Panc1 (cell line): ENCODE measurements at regions not wholly inside any gene's neighbourhood (a gene's known extent, or its start where the extent isn't known, plus 50 kb on each side); places are given as distances from the start of the nearest gene placed in this dataset.

Experiments
- ATAC-seq: fragments of 200-7000 bp; cut with Tn5 transposase; 2 replicates; pipeline ENCODE4 v1.9.1; 2020; ENCODE audit warnings: mild to moderate bottlenecking, moderate library complexity
- BruUV-seq: library from RNA; stranded (reverse); fragments of 400-500 nt; replicated peaks from 2 replicates; lab custom pipeline; 2021; lab: Mats Ljungman, UMichigan
- CTCF ChIA-PET: fragments of 300-600 bp; sonication (Branson Sonifier 250); formaldehyde crosslinking; loops from one replicate; lab custom pipeline; 2022; ENCODE audit warnings: antibody characterized with exemption; lab: Charles Lee
- POLR2A ChIA-PET: fragments of 300-600 bp; sonication (Branson Sonifier 250); formaldehyde crosslinking; loops from one replicate; lab custom pipeline; 2022; ENCODE audit warnings: antibody characterized with exemption; lab: Charles Lee
- DNase-seq: peaks from one replicate; pipeline ENCODE4 v3.0.0-alpha.2; 2010; ENCODE audit warnings: low read depth, low spot score
- H3K27ac ChIP-seq: 2 replicates; pipeline ENCODE4 v1.5.1; 2011; ENCODE audit warnings: mild to moderate bottlenecking, low read length, inconsistent platforms
- H3K27me3 ChIP-seq: fragments of 200-500 bp; sonication (Bioruptor generic); 2 replicates; pipeline ENCODE4 v1.6.0; 2014; ENCODE audit warnings: low read length, inconsistent platforms; ENCODE audit not compliant: control insufficient read depth, insufficient read depth
- H3K36me3 ChIP-seq: fragments of 200-500 bp; sonication (Bioruptor generic); 2 replicates; pipeline ENCODE4 v1.5.1; 2014; ENCODE audit warnings: inconsistent platforms, mild to moderate bottlenecking, low read length, moderate library complexity; ENCODE audit not compliant: control insufficient read depth, insufficient read depth
- H3K4me1 ChIP-seq: 2 replicates; pipeline ENCODE4 v1.5.1; 2011; ENCODE audit warnings: inconsistent platforms, mild to moderate bottlenecking, low read length, moderate library complexity; ENCODE audit not compliant: control insufficient read depth, insufficient read depth
- H3K4me3 ChIP-seq, 2 experiments: 2 replicates each; pipeline ENCODE4 v1.5.1; 2011 to 2012; ENCODE audit warnings: low read depth in 2 of 2, low read length in 2 of 2, mild to moderate bottlenecking in 2 of 2, inconsistent platforms in 1 of 2, moderate library complexity in 1 of 2
- H3K9me3 ChIP-seq: fragments of 200-500 bp; sonication (Bioruptor generic); 2 replicates; pipeline ENCODE4 v1.5.1; 2014; ENCODE audit warnings: low read depth, mild to moderate bottlenecking, inconsistent platforms, low read length, moderate library complexity; ENCODE audit not compliant: control insufficient read depth, insufficient read depth
- POLR2AphosphoS5 ChIP-seq: IDR thresholded peaks from 2 replicates; pipeline ENCODE4 v1.6.1; 2012; ENCODE audit warnings: mild to moderate bottlenecking, low read depth, low read length, moderate library complexity
- SIN3A ChIP-seq: IDR thresholded peaks from 2 replicates; pipeline ENCODE4 v1.6.1; 2012; ENCODE audit warnings: low read depth, mild to moderate bottlenecking, low read length, moderate library complexity, borderline replicate concordance; ENCODE audit not compliant: insufficient read depth
- TCF7L2 ChIP-seq: IDR thresholded peaks from 2 replicates; pipeline ENCODE4 v1.6.1; 2011; ENCODE audit warnings: mild to moderate bottlenecking, low read depth, low read length, inconsistent platforms
- in situ Hi-C: cut with HindIII; loops from 2 replicates; pipeline ENCODE4 v1.10.0; 2016; ENCODE audit warnings: low sequenced_read_pairs, low pct_unique_long_range_greater_than_20kb
- intact Hi-C: fragments of 100-400 bp; cut with micrococcal nuclease; formaldehyde crosslinking; loops from one replicate; pipeline ENCODE4 v1.10.0; 2022; ENCODE audit not compliant: unreplicated experiment
- TF ChIP-seq, protein P1 (sequence below): fragments of 450-650 bp; IDR thresholded peaks from 2 replicates; pipeline ENCODE4 v1.5.1; 2017; ENCODE audit warnings: mild to moderate bottlenecking
- TF ChIP-seq, protein P2 (sequence below), 2 experiments: IDR thresholded peaks; 2 replicates each; pipeline ENCODE4 v1.6.1; 2011 to 2012; ENCODE audit warnings: low read depth in 2 of 2, control low read depth in 1 of 2, low read length in 1 of 2, mild to moderate bottlenecking in 1 of 2, moderate library complexity in 1 of 2; ENCODE audit not compliant: insufficient read depth in 1 of 2

DNA sequence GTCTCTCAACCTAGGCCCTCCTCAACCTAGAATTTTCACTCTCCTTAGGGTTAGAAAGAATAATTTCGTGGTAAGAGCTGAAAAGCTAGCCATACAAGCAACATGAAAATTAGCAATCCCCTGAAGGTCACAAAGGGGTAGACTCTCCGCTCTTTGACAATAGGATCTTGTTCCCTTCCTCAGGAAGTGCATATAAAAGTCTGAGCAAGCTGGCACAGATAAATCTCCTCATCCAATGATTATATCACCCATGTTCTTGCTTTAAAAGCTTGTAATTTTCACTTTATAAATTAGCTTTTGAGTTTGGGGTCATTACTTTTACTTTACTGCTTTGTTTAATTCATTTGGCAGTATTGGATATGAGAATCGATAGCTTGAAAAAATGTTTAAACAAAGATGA lies 852.3 kb upstream of the CRIM1 start:
- no peaks in the 10 kb centered on the region for H3K4me1 ChIP-seq
- DNase-seq (no peak), ATAC-seq (no peak)
- no peaks in the 10 kb centered on the region for H3K27me3 ChIP-seq
- H3K27ac ChIP-seq, result no peak overlapping the region
- BruUV-seq, result no TSS peak
- ChIA-PET CTCF (no interaction called here), POLR2A (no interaction called here)
- in situ Hi-C loops, result no loop called here
- H3K9me3 ChIP-seq, result no peaks in the 10 kb centered on the region
- no peak overlapping the region for H3K4me3 ChIP-seq
- H3K36me3 ChIP-seq, result no peaks in the 10 kb centered on the region
- TF ChIP-seq TCF7L2 (no peak), POLR2AphosphoS5 (no peak), SIN3A (no peak)
- TF ChIP-seq, protein P1, sequence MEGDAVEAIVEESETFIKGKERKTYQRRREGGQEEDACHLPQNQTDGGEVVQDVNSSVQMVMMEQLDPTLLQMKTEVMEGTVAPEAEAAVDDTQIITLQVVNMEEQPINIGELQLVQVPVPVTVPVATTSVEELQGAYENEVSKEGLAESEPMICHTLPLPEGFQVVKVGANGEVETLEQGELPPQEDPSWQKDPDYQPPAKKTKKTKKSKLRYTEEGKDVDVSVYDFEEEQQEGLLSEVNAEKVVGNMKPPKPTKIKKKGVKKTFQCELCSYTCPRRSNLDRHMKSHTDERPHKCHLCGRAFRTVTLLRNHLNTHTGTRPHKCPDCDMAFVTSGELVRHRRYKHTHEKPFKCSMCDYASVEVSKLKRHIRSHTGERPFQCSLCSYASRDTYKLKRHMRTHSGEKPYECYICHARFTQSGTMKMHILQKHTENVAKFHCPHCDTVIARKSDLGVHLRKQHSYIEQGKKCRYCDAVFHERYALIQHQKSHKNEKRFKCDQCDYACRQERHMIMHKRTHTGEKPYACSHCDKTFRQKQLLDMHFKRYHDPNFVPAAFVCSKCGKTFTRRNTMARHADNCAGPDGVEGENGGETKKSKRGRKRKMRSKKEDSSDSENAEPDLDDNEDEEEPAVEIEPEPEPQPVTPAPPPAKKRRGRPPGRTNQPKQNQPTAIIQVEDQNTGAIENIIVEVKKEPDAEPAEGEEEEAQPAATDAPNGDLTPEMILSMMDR, result no peak
- TF ChIP-seq, protein P2, sequence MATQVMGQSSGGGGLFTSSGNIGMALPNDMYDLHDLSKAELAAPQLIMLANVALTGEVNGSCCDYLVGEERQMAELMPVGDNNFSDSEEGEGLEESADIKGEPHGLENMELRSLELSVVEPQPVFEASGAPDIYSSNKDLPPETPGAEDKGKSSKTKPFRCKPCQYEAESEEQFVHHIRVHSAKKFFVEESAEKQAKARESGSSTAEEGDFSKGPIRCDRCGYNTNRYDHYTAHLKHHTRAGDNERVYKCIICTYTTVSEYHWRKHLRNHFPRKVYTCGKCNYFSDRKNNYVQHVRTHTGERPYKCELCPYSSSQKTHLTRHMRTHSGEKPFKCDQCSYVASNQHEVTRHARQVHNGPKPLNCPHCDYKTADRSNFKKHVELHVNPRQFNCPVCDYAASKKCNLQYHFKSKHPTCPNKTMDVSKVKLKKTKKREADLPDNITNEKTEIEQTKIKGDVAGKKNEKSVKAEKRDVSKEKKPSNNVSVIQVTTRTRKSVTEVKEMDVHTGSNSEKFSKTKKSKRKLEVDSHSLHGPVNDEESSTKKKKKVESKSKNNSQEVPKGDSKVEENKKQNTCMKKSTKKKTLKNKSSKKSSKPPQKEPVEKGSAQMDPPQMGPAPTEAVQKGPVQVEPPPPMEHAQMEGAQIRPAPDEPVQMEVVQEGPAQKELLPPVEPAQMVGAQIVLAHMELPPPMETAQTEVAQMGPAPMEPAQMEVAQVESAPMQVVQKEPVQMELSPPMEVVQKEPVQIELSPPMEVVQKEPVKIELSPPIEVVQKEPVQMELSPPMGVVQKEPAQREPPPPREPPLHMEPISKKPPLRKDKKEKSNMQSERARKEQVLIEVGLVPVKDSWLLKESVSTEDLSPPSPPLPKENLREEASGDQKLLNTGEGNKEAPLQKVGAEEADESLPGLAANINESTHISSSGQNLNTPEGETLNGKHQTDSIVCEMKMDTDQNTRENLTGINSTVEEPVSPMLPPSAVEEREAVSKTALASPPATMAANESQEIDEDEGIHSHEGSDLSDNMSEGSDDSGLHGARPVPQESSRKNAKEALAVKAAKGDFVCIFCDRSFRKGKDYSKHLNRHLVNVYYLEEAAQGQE (IDR thresholded peaks at IDR 0.05; ENCODE audit: insufficient read depth in 1 of 2, low read depth in 2 of 2, low read length in 1 of 2), result no peak
- intact Hi-C loops, result no loop called here

DNA sequence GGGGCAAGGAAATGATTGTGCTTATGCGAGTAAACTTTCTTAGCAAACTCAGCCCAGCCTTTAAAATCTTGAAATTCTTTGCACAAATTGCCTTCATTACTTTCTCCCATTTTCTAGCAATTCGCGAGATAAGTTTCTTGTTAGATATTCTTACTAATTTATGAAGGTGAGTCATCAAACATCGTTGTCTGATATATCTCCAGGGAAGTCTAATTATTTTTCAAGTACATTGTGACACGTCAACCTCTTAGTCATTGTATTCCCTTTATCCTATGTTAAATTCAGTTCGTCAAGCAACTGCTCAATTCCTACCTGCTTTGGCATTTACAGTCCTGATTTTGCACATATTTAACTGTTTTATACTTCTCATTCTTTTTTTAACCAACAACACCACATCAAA lies 854.5 kb upstream of the CRIM1 start:
- Histone ChIP-seq H3K36me3 (no peaks in the 10 kb centered on the region), H3K27me3 (no peaks in the 10 kb centered on the region), H3K4me1 (no peaks in the 10 kb centered on the region), H3K9me3 (no peaks in the 10 kb centered on the region), H3K27ac (no peak overlapping the region), H3K4me3 (no peak overlapping the region)
- intact Hi-C loops (no loop called here), in situ Hi-C loops (no loop called here)
- ATAC-seq (no peak), DNase-seq (no peak)
- CTCF ChIA-PET, result interaction anchor here (0.7 kb wide), 1 partner anchor 26 kb away, joined by 5 read pairs; no protein-coding TSS in a partner anchor
- no TSS peak for BruUV-seq
- no peak for TF ChIP-seq SIN3A
- TF ChIP-seq, protein P2 (IDR thresholded peaks at IDR 0.05; ENCODE audit: insufficient read depth in 1 of 2, low read depth in 2 of 2, low read length in 1 of 2), result no peak
- TF ChIP-seq, protein P1, result no peak
- no peak for TF ChIP-seq POLR2AphosphoS5
- TF ChIP-seq TCF7L2, result no peak
- POLR2A ChIA-PET, result no interaction called here
